HepG2 (cell line): ENCODE measurements at regions not wholly inside any gene's neighbourhood (a gene's known extent, or its start where the extent isn't known, plus 50 kb on each side); places are given as distances from the start of the nearest gene placed in this dataset.

ENCODE experiments used
- ATAC-seq: fragments of 200-7000 bp; cut with Tn5 transposase; 3 replicates; pipeline ENCODE4 v1.9.1; 2020; ENCODE audit warnings: mild to moderate bottlenecking, moderate library complexity
- BruUV-seq: library from RNA; stranded (reverse); fragments of 400-500 nt; replicated peaks from 2 replicates; lab custom pipeline; 2021; lab: Mats Ljungman, UMichigan
- CTCF ChIA-PET: fragments of 300-600 bp; formaldehyde crosslinking; extraction: SDS; loops from one replicate; lab custom pipeline; 2021; ENCODE audit warnings: low total read pairs, inconsistent platforms, low intra/inter-chr PET ratio; lab: Yijun Ruan, JAX
- POLR2A ChIA-PET: fragments of 350-600 bp; sonication (Branson Sonifier 250); formaldehyde crosslinking; loops from one replicate; lab custom pipeline; 2020; ENCODE audit warnings: antibody characterized with exemption, inconsistent platforms; lab: Yijun Ruan, JAX
- DNase-seq: peaks from one replicate; pipeline ENCODE4 v3.0.0-alpha.2; 2015; ENCODE audit warnings: low spot score
- FAIRE-seq: peaks from 3 replicates; lab custom pipeline; 2011; peaks lifted over from hg19 to GRCh38; lab: Jason Lieb, UNC
- H2AFZ ChIP-seq: one replicate; pipeline ENCODE4 v1.6.1; 2011; ENCODE audit warnings: low read length, inconsistent platforms
- H3K27ac ChIP-seq: fragments of 300-600 bp; 3 replicates; pipeline ENCODE4 v1.8.0; 2011; ENCODE audit warnings: mixed run types, mild to moderate bottlenecking, mixed read lengths, low read length, inconsistent platforms; ENCODE audit not compliant: insufficient read depth; ENCODE audit errors: extremely low read length
- H3K27me3 ChIP-seq, 2 experiments: fragments of 200-600 bp in 1 of 2; 2 replicates in 1 of 2; 3 replicates in 1 of 2; pipeline versions ENCODE4 v1.6.0 to v1.8.0; 2011; ENCODE audit warnings: low read length in 2 of 2, mild to moderate bottlenecking in 2 of 2, moderate library complexity in 2 of 2, inconsistent platforms in 1 of 2; ENCODE audit not compliant: insufficient read depth in 2 of 2, control insufficient read depth in 1 of 2
- H3K36me3 ChIP-seq, 2 experiments: fragments of 200-600 bp in 1 of 2; replicated peaks in 1 of 2; 2 replicates in 1 of 2; 3 replicates in 1 of 2; pipeline versions ENCODE4 v1.5.1 to v1.8.0; 2011; ENCODE audit warnings: low read length in 2 of 2, inconsistent platforms in 1 of 2; ENCODE audit not compliant: insufficient read depth in 2 of 2, control insufficient read depth in 1 of 2
- H3K4me1 ChIP-seq: 2 replicates; pipeline ENCODE4 v1.5.1; 2012; ENCODE audit warnings: low read length, inconsistent platforms; ENCODE audit not compliant: insufficient read depth
- H3K4me2 ChIP-seq: 2 replicates; pipeline ENCODE4 v1.6.0; 2011; ENCODE audit warnings: low read depth, low read length, inconsistent platforms
- H3K4me3 ChIP-seq, 3 experiments: fragments of 200-600 bp in 1 of 3; sonication (generic), shearing (Covaris generic) in 1 of 3; replicated peaks in 1 of 3; 2 replicates each; pipeline ENCODE4 v1.5.1; 2011 to 2016; ENCODE audit warnings: low read length in 3 of 3, inconsistent platforms in 2 of 3, low read depth in 2 of 3, mild to moderate bottlenecking in 2 of 3, control low read depth in 1 of 3, mixed read lengths in 1 of 3; ENCODE audit not compliant: insufficient read depth in 1 of 3
- H3K79me2 ChIP-seq: one replicate; pipeline ENCODE4 v1.6.1; 2011; ENCODE audit warnings: low read length, inconsistent platforms; ENCODE audit not compliant: insufficient read depth
- H3K9ac ChIP-seq: 2 replicates; pipeline ENCODE4 v1.6.0; 2011; ENCODE audit warnings: mild to moderate bottlenecking, low read depth, low read length, inconsistent platforms; ENCODE audit not compliant: insufficient read depth
- H3K9me3 ChIP-seq: 2 replicates; pipeline ENCODE4 v1.5.1; 2012; ENCODE audit warnings: mild to moderate bottlenecking, low read length
- H4K20me1 ChIP-seq: 2 replicates; pipeline ENCODE4 v1.6.0; 2011; ENCODE audit warnings: inconsistent platforms, mild to moderate bottlenecking, low read length, moderate library complexity; ENCODE audit not compliant: insufficient read depth
- BATF2 ChIP-seq: sonication (generic); formaldehyde crosslinking; IDR thresholded peaks from 2 replicates; pipeline ENCODE4 v1.8.0; 2022; ENCODE audit warnings: mild to moderate bottlenecking, missing genetic modification reagents, moderate library complexity
- HNRNPH1 ChIP-seq: fragments of 200-400 bp; formaldehyde crosslinking; optimal IDR thresholded peaks from 2 replicates; pipeline ENCODE3; 2017; ENCODE audit warnings: mild to moderate bottlenecking, low read depth, low read length
- RXRA ChIP-seq: sonication (generic); formaldehyde crosslinking; IDR thresholded peaks from 2 replicates; pipeline ENCODE4 v1.5.1; 2020; ENCODE audit warnings: missing genetic modification reagents
- TEAD2 ChIP-seq: sonication (generic); formaldehyde crosslinking; IDR thresholded peaks from 2 replicates; pipeline ENCODE4 v1.9.0; 2021; ENCODE audit warnings: missing genetic modification reagents
- ZNF530 ChIP-seq: sonication (generic); formaldehyde crosslinking; IDR thresholded peaks from 2 replicates; pipeline ENCODE4 v1.5.0; 2020; ENCODE audit warnings: low read depth, mild to moderate bottlenecking, missing genetic modification reagents
- ZNF619 ChIP-seq: sonication (generic); formaldehyde crosslinking; IDR thresholded peaks from 2 replicates; pipeline ENCODE4 v1.4.0; 2020; ENCODE audit warnings: mild to moderate bottlenecking, missing genetic modification reagents
- ZNF629 ChIP-seq: sonication (generic); formaldehyde crosslinking; conservative IDR thresholded peaks from 2 replicates; pipeline ENCODE4 v1.5.0; 2020; ENCODE audit warnings: missing genetic modification reagents
- WGBS: methylation state at CpG from one replicate; pipeline ENCODE4 v1.1.6; 2017; ENCODE audit warnings: low lambda C conversion rate; 5-methylcytosine and 5-hydroxymethylcytosine counted together
- in situ Hi-C: cut with HindIII; loops from 2 replicates; pipeline ENCODE4 v1.10.0; 2017; ENCODE audit warnings: low pct_unique_long_range_greater_than_20kb; ENCODE audit not compliant: extremely low pct_ligation_motif_present
- intact Hi-C: fragments of 100-400 bp; cut with micrococcal nuclease; formaldehyde crosslinking; loops from one replicate; pipeline ENCODE4 v1.10.0; 2022; ENCODE audit not compliant: unreplicated experiment
- TF ChIP-seq, protein P1 (sequence below): sonication (generic); formaldehyde crosslinking; IDR thresholded peaks from 2 replicates; pipeline ENCODE4 v1.4.0; 2020; ENCODE audit warnings: missing genetic modification reagents
- TF ChIP-seq, protein P2 (sequence below): sonication (generic); formaldehyde crosslinking; IDR thresholded peaks from 2 replicates; pipeline ENCODE4 v1.9.0; 2021; ENCODE audit warnings: mild to moderate bottlenecking, missing genetic modification reagents
- TF ChIP-seq, protein P3 (sequence below): sonication (generic); formaldehyde crosslinking; IDR thresholded peaks from 2 replicates; pipeline ENCODE4 v1.4.0; 2020; ENCODE audit warnings: mild to moderate bottlenecking, missing genetic modification reagents

GRCh38 chr3:35971686-35972085, 332.4 kb downstream of the ARPP21 start:
- no peak overlapping the region for H3K9ac ChIP-seq
- H4K20me1 ChIP-seq: no peaks in the 10 kb centered on the region
- FAIRE-seq (no peak), DNase-seq (no peak), ATAC-seq (no peak)
- H3K9me3 ChIP-seq: no peaks in the 10 kb centered on the region
- WGBS: 0% methylated on average over 1 of the region's 1 CpG
- H2AFZ ChIP-seq: no peak overlapping the region
- H3K27me3 ChIP-seq: no peaks in the 10 kb centered on the region
- no peak overlapping the region for H3K27ac ChIP-seq
- intact Hi-C loops (no loop called here), in situ Hi-C loops (no loop called here)
- H3K4me3 ChIP-seq: no peak overlapping the region
- no peak for TF ChIP-seq ZNF530 (CRISPR knock-in tag)
- no peaks in the 10 kb centered on the region for H3K4me1 ChIP-seq
- H3K36me3 ChIP-seq: no peaks in the 10 kb centered on the region
- no peak overlapping the region for H3K4me2 ChIP-seq
- no peaks in the 10 kb centered on the region for H3K79me2 ChIP-seq
- ChIA-PET CTCF (no interaction called here), POLR2A (no interaction called here)
- BruUV-seq: no TSS peak

GRCh38 chr3:35974872-35975271, 335.5 kb downstream of the ARPP21 start:
- ChIA-PET POLR2A (no interaction called here), CTCF (no interaction called here)
- no peaks in the 10 kb centered on the region for H3K79me2 ChIP-seq
- H3K9ac ChIP-seq: no peak overlapping the region
- H3K36me3 ChIP-seq: no peaks in the 10 kb centered on the region
- no peak overlapping the region for H3K4me2 ChIP-seq
- intact Hi-C loops (no loop called here), in situ Hi-C loops (no loop called here)
- H3K27me3 ChIP-seq: no peaks in the 10 kb centered on the region
- no peak for FAIRE-seq
- no peaks in the 10 kb centered on the region for H3K9me3 ChIP-seq
- H3K27ac ChIP-seq: no peak overlapping the region
- no peaks in the 10 kb centered on the region for H4K20me1 ChIP-seq
- BruUV-seq: no TSS peak
- no peak for DNase-seq
- H2AFZ ChIP-seq: no peak overlapping the region
- ATAC-seq: no peak
- no peak overlapping the region for H3K4me3 ChIP-seq
- H3K4me1 ChIP-seq: no peaks in the 10 kb centered on the region
- TF ChIP-seq, protein P1, sequence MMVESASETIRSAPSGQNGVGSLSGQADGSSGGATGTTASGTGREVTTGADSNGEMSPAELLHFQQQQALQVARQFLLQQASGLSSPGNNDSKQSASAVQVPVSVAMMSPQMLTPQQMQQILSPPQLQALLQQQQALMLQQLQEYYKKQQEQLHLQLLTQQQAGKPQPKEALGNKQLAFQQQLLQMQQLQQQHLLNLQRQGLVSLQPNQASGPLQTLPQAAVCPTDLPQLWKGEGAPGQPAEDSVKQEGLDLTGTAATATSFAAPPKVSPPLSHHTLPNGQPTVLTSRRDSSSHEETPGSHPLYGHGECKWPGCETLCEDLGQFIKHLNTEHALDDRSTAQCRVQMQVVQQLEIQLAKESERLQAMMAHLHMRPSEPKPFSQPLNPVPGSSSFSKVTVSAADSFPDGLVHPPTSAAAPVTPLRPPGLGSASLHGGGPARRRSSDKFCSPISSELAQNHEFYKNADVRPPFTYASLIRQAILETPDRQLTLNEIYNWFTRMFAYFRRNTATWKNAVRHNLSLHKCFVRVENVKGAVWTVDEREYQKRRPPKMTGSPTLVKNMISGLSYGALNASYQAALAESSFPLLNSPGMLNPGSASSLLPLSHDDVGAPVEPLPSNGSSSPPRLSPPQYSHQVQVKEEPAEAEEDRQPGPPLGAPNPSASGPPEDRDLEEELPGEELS (CRISPR knock-in tag): no peak
- no peak for TF ChIP-seq RXRA (CRISPR knock-in tag)
- no peak for TF ChIP-seq TEAD2
- no peak for TF ChIP-seq ZNF619 (CRISPR knock-in tag)
- TF ChIP-seq HNRNPH1: no peak
- TF ChIP-seq, protein P2, sequence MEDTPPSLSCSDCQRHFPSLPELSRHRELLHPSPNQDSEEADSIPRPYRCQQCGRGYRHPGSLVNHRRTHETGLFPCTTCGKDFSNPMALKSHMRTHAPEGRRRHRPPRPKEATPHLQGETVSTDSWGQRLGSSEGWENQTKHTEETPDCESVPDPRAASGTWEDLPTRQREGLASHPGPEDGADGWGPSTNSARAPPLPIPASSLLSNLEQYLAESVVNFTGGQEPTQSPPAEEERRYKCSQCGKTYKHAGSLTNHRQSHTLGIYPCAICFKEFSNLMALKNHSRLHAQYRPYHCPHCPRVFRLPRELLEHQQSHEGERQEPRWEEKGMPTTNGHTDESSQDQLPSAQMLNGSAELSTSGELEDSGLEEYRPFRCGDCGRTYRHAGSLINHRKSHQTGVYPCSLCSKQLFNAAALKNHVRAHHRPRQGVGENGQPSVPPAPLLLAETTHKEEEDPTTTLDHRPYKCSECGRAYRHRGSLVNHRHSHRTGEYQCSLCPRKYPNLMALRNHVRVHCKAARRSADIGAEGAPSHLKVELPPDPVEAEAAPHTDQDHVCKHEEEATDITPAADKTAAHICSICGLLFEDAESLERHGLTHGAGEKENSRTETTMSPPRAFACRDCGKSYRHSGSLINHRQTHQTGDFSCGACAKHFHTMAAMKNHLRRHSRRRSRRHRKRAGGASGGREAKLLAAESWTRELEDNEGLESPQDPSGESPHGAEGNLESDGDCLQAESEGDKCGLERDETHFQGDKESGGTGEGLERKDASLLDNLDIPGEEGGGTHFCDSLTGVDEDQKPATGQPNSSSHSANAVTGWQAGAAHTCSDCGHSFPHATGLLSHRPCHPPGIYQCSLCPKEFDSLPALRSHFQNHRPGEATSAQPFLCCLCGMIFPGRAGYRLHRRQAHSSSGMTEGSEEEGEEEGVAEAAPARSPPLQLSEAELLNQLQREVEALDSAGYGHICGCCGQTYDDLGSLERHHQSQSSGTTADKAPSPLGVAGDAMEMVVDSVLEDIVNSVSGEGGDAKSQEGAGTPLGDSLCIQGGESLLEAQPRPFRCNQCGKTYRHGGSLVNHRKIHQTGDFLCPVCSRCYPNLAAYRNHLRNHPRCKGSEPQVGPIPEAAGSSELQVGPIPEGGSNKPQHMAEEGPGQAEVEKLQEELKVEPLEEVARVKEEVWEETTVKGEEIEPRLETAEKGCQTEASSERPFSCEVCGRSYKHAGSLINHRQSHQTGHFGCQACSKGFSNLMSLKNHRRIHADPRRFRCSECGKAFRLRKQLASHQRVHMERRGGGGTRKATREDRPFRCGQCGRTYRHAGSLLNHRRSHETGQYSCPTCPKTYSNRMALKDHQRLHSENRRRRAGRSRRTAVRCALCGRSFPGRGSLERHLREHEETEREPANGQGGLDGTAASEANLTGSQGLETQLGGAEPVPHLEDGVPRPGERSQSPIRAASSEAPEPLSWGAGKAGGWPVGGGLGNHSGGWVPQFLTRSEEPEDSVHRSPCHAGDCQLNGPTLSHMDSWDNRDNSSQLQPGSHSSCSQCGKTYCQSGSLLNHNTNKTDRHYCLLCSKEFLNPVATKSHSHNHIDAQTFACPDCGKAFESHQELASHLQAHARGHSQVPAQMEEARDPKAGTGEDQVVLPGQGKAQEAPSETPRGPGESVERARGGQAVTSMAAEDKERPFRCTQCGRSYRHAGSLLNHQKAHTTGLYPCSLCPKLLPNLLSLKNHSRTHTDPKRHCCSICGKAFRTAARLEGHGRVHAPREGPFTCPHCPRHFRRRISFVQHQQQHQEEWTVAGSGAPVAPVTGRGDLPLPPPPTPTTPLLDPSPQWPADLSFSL (CRISPR knock-in tag): no peak
- TF ChIP-seq, protein P3, sequence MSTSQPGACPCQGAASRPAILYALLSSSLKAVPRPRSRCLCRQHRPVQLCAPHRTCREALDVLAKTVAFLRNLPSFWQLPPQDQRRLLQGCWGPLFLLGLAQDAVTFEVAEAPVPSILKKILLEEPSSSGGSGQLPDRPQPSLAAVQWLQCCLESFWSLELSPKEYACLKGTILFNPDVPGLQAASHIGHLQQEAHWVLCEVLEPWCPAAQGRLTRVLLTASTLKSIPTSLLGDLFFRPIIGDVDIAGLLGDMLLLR (CRISPR knock-in tag): no peak
- TF ChIP-seq ZNF629 (CRISPR knock-in tag): no peak
- TF ChIP-seq BATF2 (CRISPR knock-in tag): no peak
